Ovary (tissue), 3 donors: ENCODE measurements at regions not wholly inside any gene's neighbourhood (a gene's known extent, or its start where the extent isn't known, plus 50 kb on each side); places are given as distances from the start of the nearest gene placed in this dataset.

Experiments
- POLR2A ChIP-seq: fragments of 450-650 bp; IDR thresholded peaks from one replicate; pipeline ENCODE4 v1.6.1; 2017; ENCODE audit warnings: antibody characterized with exemption, mild to moderate bottlenecking, moderate library complexity
- TF ChIP-seq, protein P1 (sequence below), 3 donors: fragments of 450-650 bp in 2 of 3; fragments of 200-600 bp in 1 of 3; IDR thresholded peaks; one replicate each; pipeline versions ENCODE4 v1.5.1 to v1.8.0; 2016 to 2022; ENCODE audit warnings: antibody characterized with exemption in 3 of 3, mild to moderate bottlenecking in 1 of 3
- donor health status: DM: no; HTN: no; CAD: no.

DNA sequence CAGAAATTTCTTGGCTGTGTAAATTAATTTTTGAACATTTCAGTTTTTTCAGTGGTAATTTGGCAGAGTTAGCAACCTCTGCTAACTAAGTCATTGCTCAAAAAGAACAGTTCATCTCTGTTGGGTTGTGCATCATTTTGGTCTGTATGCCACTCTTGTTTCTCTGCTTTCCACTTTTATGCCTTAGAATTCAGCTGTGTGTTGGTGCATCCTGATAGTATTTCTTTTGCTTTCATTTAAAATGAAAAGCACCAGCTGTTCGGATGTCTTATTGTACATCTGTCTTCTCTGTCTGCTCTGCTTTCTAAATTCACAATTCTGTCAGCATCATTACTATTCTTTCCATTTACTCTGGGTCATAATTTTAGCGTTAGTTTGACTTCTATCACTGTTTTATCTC, 388.2 kb upstream of the NDST4 start:
- TF ChIP-seq POLR2A = no peak
- TF ChIP-seq, protein P1, sequence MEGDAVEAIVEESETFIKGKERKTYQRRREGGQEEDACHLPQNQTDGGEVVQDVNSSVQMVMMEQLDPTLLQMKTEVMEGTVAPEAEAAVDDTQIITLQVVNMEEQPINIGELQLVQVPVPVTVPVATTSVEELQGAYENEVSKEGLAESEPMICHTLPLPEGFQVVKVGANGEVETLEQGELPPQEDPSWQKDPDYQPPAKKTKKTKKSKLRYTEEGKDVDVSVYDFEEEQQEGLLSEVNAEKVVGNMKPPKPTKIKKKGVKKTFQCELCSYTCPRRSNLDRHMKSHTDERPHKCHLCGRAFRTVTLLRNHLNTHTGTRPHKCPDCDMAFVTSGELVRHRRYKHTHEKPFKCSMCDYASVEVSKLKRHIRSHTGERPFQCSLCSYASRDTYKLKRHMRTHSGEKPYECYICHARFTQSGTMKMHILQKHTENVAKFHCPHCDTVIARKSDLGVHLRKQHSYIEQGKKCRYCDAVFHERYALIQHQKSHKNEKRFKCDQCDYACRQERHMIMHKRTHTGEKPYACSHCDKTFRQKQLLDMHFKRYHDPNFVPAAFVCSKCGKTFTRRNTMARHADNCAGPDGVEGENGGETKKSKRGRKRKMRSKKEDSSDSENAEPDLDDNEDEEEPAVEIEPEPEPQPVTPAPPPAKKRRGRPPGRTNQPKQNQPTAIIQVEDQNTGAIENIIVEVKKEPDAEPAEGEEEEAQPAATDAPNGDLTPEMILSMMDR (IDR thresholded peaks at IDR 0.05) = no peak
